Stomach (tissue), 8 donors: ENCODE measurements at regions not wholly inside any gene's neighbourhood (a gene's known extent, or its start where the extent isn't known, plus 50 kb on each side); places are given as distances from the start of the nearest gene placed in this dataset.

Source experiments
- DNase-seq, 2 donors: peaks; one replicate each; pipeline versions ENCODE4 v3.0.0 to v3.0.0-alpha.2; 2013 to 2019
- H3K27ac ChIP-seq, 5 donors: fragments of 200-600 bp in 4 of 5; sonication (generic) in 4 of 5; one replicate each; pipeline ENCODE4 v1.5.1; 2013 to 2019; ENCODE audit warnings: mild to moderate bottlenecking in 1 of 5, moderate library complexity in 1 of 5
- H3K27me3 ChIP-seq, 3 donors: fragments of 200-600 bp; sonication (generic); one replicate each; pipeline ENCODE4 v1.5.1; 2017 to 2019; ENCODE audit warnings: mixed run types in 1 of 3
- H3K36me3 ChIP-seq, 4 donors: fragments of 200-600 bp; sonication (generic); 1 replicate in 3 of 4; 2 replicates in 1 of 4; pipeline ENCODE4 v1.5.1; 2016 to 2019
- H3K4me1 ChIP-seq, 4 donors: fragments of 200-600 bp; sonication (generic); one replicate each; pipeline ENCODE4 v1.5.1; 2016 to 2019
- H3K4me3 ChIP-seq, 4 donors: fragments of 200-600 bp; sonication (generic) in 3 of 4; one replicate each; pipeline ENCODE4 v1.5.1; 2016 to 2019; ENCODE audit warnings: mild to moderate bottlenecking in 1 of 4
- H3K9me3 ChIP-seq, 4 donors: fragments of 200-600 bp; sonication (generic); one replicate each; pipeline ENCODE4 v1.5.1; 2016 to 2019
- EP300 ChIP-seq: sonication (generic); formaldehyde crosslinking; IDR thresholded peaks from one replicate; pipeline ENCODE4 v1.6.1; 2017; ENCODE audit warnings: antibody characterized with exemption
- POLR2A ChIP-seq, 4 donors: fragments of 450-650 bp; IDR thresholded peaks; one replicate each; pipeline ENCODE4 v1.6.1; 2016; ENCODE audit warnings: antibody characterized with exemption in 4 of 4, control low read depth in 2 of 4, mild to moderate bottlenecking in 1 of 4, moderate library complexity in 1 of 4
- POLR2AphosphoS5 ChIP-seq, 3 donors: sonication (generic); formaldehyde crosslinking; IDR thresholded peaks; one replicate each; pipeline ENCODE4 v1.6.1; 2016; ENCODE audit warnings: antibody characterized with exemption in 3 of 3
- WGBS, 5 donors: extraction: QIAGEN DNeasy Blood & Tissue Kit in 3 of 5; methylation state at CpG; one replicate each; pipeline versions ENCODE4 v1.1.5 to v1.1.7; 2013 to 2018; 5-methylcytosine and 5-hydroxymethylcytosine counted together
- intact Hi-C: fragments of 100-400 bp; cut with DNase I; formaldehyde crosslinking; loops from one replicate; pipeline ENCODE4 v1.15.1; 2023; ENCODE audit warnings: low total_unique reads
- TF ChIP-seq, protein P1 (sequence below), 7 experiments: fragments of 450-650 bp in 4 of 7; fragments of 200-600 bp in 3 of 7; sonication (generic) in 3 of 7; IDR thresholded peaks; one replicate each; pipeline ENCODE4 v1.5.1; 2016 to 2019; ENCODE audit warnings: antibody characterized with exemption in 7 of 7, control low read depth in 2 of 7, mild to moderate bottlenecking in 1 of 7
- donor health status: healthy with polysubstance abuse.
- donor health status: Bipolar disorder and iron deficiency.
- donor health status: healthy.

DNA sequence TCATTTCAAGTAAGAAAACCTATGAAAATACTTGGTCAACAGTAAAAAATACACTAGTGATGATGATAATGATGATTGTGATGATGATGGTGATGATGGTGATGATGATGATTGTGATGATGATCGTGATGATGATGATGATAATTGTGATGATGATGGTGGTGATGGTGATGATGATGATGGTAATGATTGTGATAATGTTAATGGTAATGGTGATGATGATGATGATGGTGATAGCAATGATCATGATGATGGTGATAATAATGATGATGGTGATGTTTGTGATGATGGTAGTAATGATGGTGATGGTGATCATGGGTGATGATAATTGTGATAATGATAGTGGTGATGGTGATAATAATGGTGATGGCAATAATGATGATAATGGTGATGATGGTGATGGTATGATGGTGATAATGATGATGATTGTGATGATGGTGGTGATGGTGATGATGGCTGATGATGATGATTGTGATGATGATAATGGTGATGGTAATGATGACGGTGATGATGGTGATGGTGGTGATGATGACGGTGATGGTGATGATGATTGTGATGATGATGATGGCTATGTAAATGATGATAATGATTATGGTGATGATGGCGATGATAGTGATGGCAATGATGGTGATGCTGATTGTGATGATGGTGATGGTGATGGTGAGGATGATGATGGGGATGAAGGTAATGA, 62.1 kb downstream of the VCX3A start:
- WGBS, 5 donors, result 89 to 96% (median 94%) methylated on average over 4 of the region's 4 CpGs
- TF ChIP-seq EP300 (no peak), POLR2A (IDR thresholded peaks at IDR 0.05) (no peak), POLR2AphosphoS5 (IDR thresholded peaks at IDR 0.05) (no peak)
- TF ChIP-seq, protein P1, sequence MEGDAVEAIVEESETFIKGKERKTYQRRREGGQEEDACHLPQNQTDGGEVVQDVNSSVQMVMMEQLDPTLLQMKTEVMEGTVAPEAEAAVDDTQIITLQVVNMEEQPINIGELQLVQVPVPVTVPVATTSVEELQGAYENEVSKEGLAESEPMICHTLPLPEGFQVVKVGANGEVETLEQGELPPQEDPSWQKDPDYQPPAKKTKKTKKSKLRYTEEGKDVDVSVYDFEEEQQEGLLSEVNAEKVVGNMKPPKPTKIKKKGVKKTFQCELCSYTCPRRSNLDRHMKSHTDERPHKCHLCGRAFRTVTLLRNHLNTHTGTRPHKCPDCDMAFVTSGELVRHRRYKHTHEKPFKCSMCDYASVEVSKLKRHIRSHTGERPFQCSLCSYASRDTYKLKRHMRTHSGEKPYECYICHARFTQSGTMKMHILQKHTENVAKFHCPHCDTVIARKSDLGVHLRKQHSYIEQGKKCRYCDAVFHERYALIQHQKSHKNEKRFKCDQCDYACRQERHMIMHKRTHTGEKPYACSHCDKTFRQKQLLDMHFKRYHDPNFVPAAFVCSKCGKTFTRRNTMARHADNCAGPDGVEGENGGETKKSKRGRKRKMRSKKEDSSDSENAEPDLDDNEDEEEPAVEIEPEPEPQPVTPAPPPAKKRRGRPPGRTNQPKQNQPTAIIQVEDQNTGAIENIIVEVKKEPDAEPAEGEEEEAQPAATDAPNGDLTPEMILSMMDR (IDR thresholded peaks at IDR 0.05), result no peak

GRCh38 chrX:6468706-6469105, 66.2 kb downstream of the VCX3A start:
- no peaks in the 10 kb centered on the region for H3K36me3 ChIP-seq
- H3K27me3 ChIP-seq, result no peaks in the 10 kb centered on the region
- H3K9me3 ChIP-seq, result no peaks in the 10 kb centered on the region
- DNase-seq, result peak in 1 of 2 donors; percentile 10
- no peak for TF ChIP-seq POLR2AphosphoS5 (IDR thresholded peaks at IDR 0.05)
- TF ChIP-seq POLR2A (IDR thresholded peaks at IDR 0.05), result no peak
- TF ChIP-seq EP300, result no peak
- TF ChIP-seq, protein P1 (IDR thresholded peaks at IDR 0.05), result no peak
- H3K4me1 ChIP-seq, result no peaks in the 10 kb centered on the region
- no peak overlapping the region for H3K27ac ChIP-seq
- 36 to 58% (median 50%) methylated on average over 4 of the region's 4 CpGs for WGBS, 5 donors
- H3K4me3 ChIP-seq, result no peak overlapping the region
- intact Hi-C loops, result no loop called here

More for the DNA sequence above, 62.1 kb downstream of the VCX3A start:
- Histone ChIP-seq H3K36me3 (no peaks in the 10 kb centered on the region), H3K9me3 (no peaks in the 10 kb centered on the region), H3K27ac (no peak overlapping the region), H3K27me3 (no peaks in the 10 kb centered on the region), H3K4me3 (no peak overlapping the region), H3K4me1 (no peaks in the 10 kb centered on the region)
- DNase-seq, result no peak
- intact Hi-C loops, result no loop called here

GRCh38 chrX:6465756-6466155, 69.2 kb downstream of the VCX3A start:
- Histone ChIP-seq H3K36me3 (no peaks in the 10 kb centered on the region), H3K4me1 (no peaks in the 10 kb centered on the region), H3K27ac (no peak overlapping the region), H3K4me3 (no peak overlapping the region), H3K27me3 (no peaks in the 10 kb centered on the region), H3K9me3 (no peaks in the 10 kb centered on the region)
- intact Hi-C loops, result no loop called here
- 75 to 83% (median 81%) methylated on average over 4 of the region's 4 CpGs for WGBS, 5 donors
- TF ChIP-seq, protein P1 (IDR thresholded peaks at IDR 0.05), result no peak
- no peak for TF ChIP-seq POLR2A (IDR thresholded peaks at IDR 0.05)
- TF ChIP-seq EP300, result no peak
- no peak for TF ChIP-seq POLR2AphosphoS5 (IDR thresholded peaks at IDR 0.05)
- DNase-seq, result no peak

- intact Hi-C loops, result no loop called here
- no peaks in the 10 kb centered on the region for H3K36me3 ChIP-seq
- no peak overlapping the region for H3K27ac ChIP-seq
- H3K4me1 ChIP-seq, result no peaks in the 10 kb centered on the region
- H3K27me3 ChIP-seq, result no peaks in the 10 kb centered on the region
- no peaks in the 10 kb centered on the region for H3K9me3 ChIP-seq
- H3K4me3 ChIP-seq, result no peak overlapping the region
- WGBS, 5 donors, result 56 to 84% (median 77%) methylated on average over 6 of the region's 6 CpGs
- peak in 1 of 2 donors; percentile 3 for DNase-seq
- TF ChIP-seq EP300 (no peak), POLR2AphosphoS5 (IDR thresholded peaks at IDR 0.05) (no peak), POLR2A (IDR thresholded peaks at IDR 0.05) (no peak)
- TF ChIP-seq, protein P1 (IDR thresholded peaks at IDR 0.05), result no peak
Observed at GRCh38 chrX:6464726-6465125, 70.2 kb downstream of the VCX3A start.
